Activated CD8-positive, alpha-beta memory T cell treated with anti-CD3 and anti-CD28 coated beads for 48 hours (primary cell): ENCODE measurements at regions not wholly inside any gene's neighbourhood (a gene's known extent, or its start where the extent isn't known, plus 50 kb on each side); places are given as distances from the start of the nearest gene placed in this dataset.

Experiments
- DNase-seq, 3 experiments: peaks; one replicate each; pipeline ENCODE4 v3.0.0-alpha.2; 2020; ENCODE audit warnings: low read depth in 2 of 3, low spot score in 2 of 3

- DNase-seq, result no peak
These were observed 106.5 kb downstream of the CDH26 start for GRCh38 chr20:60064554-60065196.

GRCh38 chr20:60065741-60066437 lies 107.7 kb downstream of the CDH26 start:
- no peak for DNase-seq

DNA sequence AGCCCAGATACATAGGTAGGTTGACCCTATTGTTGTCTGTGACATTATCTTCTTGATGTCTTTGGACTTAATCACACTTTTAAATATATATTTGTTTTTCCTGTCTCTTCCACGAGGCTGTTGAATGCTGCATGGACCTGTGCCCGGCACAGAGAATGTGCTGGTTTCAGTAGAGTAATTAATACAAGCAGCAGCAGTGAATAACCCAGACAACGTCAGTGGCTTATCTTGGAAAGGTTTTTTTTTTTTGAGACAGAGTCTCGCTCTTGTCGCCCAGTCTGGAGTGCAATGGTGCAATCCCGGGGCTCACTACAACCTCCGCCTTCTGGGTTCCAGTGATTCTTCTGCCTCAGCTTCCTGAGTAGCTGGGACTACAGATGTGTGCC lies 108.2 kb downstream of the CDH26 start:
- DNase-seq, result no peak

DNA sequence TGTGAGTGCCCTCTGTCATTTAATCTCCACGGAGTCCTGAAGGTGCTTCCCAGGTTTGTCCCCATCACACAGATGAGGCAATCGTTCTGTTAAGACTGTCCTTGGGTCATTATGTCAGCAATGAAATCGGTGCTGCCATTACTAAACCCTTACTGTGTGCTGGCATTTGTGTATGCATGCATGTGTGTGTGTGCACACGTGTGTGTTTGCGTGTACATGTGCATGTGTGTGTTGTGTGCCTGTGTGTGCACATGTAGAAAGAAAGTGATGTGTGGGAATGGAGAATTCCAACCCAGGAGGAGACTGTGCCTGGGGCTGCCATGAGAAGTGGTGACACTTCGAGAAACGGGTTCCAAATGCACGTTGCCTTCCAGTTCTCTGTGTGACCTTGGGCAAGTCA lies 110.3 kb downstream of the CDH26 start:
- DNase-seq, result no peak

- no peak for DNase-seq
These were observed 111.4 kb downstream of the CDH26 start for GRCh38 chr20:60069656-60070055.

DNA sequence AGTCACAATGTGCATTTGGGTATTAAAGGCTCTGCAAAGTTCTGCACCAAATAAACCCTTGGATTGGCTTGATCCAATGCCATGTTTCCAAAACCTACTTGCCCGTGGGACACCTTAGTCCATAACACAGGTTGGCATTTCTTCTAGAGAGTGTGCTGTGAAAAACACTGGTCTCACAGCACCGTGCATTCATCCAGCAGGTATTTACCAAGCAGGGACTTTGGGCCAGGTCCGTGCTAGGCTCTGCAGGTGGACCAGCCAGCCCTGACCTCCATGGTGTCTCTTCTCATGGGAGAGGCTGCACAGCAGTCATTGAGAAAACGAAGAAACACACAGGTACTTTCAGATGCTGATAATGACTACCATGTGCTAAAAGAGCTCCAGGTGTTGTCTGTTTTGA lies 112.6 kb downstream of the CDH26 start:
- DNase-seq, result no peak

DNA sequence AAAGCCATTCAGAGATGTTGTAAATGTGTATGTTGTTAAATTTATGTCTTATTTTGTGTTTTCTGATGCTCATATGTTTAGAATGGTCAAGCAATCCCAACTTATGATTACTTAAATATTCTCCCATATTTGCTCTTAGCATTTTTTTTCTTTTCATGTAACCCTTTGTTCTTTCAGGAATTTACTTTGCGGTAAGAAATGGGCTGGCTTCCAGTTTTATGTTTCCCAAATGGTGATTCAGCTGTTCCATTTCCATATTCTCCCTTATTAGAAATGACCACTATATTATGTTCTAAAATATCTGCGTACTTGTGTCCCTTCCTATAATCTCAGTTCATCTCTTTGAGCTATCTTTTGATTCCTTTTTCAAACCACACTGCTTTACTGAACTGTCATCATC lies 113.7 kb downstream of the CDH26 start:
- no peak for DNase-seq

DNA sequence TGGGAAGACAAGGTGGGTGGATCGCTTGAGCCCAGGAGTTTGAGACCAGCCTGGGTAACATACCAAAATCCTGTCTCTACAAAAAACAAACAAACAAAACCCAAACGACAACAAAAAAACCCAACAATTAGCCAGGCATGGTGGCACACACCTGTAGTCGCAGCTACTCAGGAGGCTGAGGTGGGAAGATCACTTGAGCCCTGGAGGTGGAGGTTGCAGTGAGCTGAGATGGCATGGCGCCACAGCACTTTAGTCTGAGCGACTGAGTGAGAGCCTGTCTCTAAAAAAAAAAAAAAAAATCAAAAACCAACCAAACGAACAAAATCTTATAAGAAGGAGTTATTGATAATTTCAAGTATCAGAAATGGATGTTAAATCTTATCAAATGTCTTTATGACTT lies 114.9 kb downstream of the CDH26 start:
- DNase-seq, result no peak

DNA sequence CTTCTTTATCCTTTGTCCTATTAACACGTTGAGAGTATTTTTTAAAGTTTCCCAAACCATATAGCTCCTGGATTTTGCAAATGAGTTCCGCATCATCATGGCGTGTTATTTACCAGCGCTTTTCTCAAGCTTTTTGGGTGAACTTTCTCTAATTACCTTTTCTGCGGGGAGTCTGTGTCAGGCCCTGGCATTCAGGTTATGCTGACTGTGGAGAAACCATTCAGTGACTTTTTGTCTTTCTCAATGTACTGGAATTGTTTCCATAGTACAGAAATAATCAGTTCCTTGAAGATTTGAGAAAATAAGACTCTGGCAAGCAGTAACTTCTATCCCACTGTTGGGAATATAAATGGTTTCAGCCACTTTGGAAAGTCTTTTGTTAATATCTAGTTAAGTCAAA lies 115.3 kb downstream of the CDH26 start:
- DNase-seq, result no peak

GRCh38 chr20:60074276-60074675 lies 116.1 kb downstream of the CDH26 start:
- DNase-seq, result no peak

- no peak for DNase-seq
These were observed 120.4 kb downstream of the CDH26 start for GRCh38 chr20:60078351-60079250.

DNA sequence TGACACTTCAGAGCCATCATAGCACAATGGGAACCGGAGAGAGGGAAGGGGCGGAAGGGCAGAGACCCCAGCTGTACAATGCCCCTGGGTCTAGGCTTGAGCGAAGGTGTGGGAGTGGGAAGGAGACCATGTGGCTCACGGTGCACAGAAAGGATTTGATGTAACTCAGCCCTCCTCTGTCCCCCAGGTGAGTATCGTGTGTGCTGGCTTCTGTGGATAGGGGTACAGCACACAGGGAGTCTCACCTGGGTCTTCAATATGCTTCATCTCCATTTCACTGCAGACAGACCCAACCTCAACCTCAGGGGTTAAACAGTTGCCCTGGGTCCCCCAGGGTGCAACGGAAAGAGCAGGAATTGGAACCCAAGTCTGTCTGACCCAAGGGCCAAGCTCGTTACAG lies 122.2 kb downstream of the CDH26 start:
- no peak for DNase-seq

DNA sequence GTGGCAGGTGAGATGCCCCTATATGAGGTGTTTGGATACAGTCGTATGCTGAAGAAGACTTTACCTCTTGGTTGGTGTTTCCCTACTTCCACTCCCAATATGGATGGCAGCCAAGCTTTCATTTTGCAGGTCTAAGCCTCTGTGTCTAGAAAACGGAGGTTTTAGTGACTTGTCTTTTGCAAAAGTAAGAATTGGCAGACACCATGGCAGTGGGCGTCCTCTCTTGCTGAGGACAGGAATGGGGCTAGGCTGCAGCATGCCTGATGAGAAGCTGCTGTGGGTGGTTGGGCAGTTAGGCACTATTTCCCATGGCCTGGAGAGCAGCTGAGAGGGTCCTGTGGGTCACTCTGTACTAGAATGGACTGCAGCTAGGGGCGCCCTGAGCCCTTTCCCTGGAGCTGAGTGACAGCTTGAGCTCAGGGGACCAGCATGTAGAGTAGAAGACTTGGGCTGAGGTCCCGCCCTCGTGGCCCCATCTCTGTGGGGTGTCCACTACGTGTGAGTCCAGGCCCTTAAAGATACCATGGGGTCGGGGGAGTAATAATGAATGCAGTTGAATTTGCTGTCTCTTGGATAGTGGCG lies 127.4 kb downstream of the CDH26 start:
- no peak for DNase-seq

DNA sequence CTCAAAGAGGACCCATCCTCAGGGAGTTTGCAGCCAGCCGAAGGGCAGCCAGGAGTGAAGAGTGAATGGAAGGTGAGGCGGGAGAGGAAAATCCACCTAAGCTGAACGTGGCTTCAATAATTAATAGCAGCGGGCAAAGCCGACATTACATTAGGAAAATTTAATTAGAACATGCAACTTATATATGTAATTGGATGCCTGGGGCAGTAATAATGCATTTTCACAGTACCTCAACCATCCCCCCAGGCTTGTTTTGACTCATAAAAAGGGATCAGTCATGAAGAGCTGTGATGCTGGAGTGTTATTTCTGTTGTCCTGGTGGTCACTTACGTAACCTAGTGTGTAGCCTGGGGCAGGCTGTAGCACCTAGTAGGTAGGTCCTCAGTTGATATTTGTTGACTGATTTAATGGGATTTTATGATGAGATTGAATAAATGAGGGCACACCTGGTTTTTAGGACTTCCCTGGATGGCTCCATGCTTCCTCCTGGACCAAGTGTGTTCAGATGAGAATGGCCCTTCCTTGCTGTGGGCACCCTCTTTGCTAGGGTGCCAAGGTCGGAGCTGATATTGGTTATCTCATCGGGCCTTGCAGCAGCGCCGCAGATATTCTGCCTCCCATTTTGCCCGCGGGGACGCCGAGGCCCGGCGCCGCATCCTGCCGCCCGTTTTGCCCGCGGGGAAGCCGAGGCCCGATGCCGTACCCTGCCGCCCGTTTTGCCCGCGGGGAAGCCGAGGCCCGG lies 128.8 kb downstream of the CDH26 start:
- DNase-seq, result no peak

GRCh38 chr20:60087563-60088105 lies 129.4 kb downstream of the CDH26 start:
- no peak for DNase-seq

- no peak for DNase-seq
These were observed 130.0 kb downstream of the CDH26 start for GRCh38 chr20:60088236-60088635.

GRCh38 chr20:60090631-60091030 lies 132.4 kb downstream of the CDH26 start:
- no peak for DNase-seq

DNA sequence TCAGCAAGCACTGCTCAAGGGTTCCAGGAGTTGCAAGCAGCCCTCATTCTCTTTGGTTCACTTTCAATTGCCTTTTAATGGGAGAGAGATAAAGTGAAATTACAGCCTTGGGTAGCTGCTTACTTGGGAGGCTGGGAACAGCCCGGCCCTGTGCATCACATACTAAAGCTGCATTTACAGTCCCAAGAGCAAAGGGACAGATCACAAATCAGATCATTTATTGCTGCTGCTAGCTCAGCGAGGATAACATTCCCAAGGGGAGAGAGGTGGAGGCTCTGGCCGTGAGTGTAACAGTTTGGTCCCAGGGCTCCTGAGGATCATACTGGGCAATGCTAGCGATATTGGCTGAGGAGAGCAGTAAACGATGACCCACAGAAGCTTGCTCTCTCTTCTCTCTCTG lies 133.1 kb downstream of the CDH26 start:
- no peak for DNase-seq

DNA sequence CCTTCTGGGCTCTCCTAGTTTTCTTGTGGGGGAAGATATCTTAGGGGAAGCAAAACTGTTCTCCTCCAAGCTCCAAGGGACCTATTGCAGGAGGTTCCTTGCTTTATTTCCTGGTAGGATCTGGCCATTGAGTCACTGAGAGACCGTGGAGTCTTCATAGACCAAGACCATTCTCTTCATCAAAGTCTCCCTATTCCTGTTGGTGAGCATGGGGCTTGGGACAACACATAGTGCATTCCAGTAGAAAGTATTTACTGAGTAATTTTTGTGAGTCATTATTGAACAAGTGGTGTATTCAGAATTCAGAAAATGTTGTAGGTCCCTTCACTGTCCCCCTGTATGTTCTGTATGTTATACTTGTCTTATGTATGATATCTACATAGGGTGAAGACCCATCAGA lies 133.6 kb downstream of the CDH26 start:
- DNase-seq, result no peak

GRCh38 chr20:60092729-60093128 lies 134.5 kb downstream of the CDH26 start:
- no peak for DNase-seq

- DNase-seq, result no peak
These were observed 137.2 kb downstream of the CDH26 start for GRCh38 chr20:60095456-60095855.
